Embryonic facial prominence (tissue), 1 donor: ENCODE measurements at regions not wholly inside any gene's neighbourhood (a gene's known extent, or its start where the extent isn't known, plus 50 kb on each side); places are given as distances from the start of the nearest gene placed in this dataset.
"Not testable (repeated sequence)": the region's sequence is repeated elsewhere in the genome, so short reads cannot be mapped to it uniquely, and the experiment has no call there.

Experiments used
- DNase-seq: peaks from one replicate; pipeline ENCODE4 v3.0.0-alpha.2; 2016; ENCODE audit errors: extremely low spot score

DNA sequence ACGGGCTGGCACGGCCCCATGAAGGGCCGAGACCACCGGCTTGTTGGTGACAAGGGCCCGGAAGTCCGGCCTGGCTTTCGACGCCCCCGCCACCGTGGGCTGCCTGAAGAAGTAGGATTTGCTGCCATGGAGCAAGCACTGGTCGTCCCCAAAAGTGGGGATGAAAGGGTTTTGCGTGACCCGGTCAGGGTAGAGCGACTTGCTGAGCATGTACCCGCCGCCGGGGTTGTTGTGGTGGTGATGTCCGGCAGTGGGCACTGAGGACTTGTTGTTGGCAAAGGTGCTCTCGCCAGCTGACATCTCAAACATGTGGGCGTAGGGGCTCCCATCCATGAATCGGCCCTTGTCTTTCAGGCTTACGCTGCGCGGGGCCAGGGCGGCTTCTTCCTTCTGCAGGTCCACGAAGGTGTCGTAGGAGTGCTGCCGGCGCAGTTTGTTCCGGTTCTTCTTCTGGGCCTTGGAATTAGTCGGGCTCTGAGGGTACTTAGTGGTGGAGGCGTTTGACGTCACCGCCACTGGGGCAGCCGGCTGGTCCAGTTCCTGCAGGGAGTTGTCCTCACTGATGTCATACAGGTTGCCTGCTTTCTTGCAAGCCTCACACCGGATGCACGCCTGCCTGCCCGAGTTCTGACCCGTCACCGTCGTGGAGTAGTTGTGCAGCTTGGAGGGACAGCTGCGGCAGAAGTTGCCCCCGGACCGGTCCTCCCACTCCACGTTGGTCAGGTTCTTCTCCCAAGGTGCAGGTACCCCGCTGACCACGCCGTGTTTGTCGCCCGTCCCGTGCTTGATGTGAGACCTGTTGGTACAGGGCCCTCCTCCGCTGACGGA, 366.6 kb downstream of the EMP1 start:
- no peak for DNase-seq

DNA sequence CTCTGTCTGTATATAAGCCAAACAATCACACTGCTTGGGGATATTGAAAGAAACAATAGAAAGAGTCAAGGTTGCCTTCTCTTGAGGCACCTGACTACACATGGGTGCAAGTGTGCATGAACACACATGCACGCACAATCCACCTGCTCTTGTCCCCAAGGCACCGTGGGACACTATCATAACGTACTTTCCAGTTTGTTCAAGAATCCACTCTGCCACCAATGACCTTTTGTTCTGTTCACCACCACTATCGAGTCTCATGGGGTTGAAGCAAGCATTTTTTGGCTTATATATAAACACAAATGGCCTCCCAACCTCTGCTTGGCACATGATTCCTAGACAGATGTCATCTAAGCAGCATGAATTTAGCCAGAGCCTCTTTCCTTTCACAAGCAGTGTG, 365.4 kb downstream of the EMP1 start:
- DNase-seq = no peak

DNA sequence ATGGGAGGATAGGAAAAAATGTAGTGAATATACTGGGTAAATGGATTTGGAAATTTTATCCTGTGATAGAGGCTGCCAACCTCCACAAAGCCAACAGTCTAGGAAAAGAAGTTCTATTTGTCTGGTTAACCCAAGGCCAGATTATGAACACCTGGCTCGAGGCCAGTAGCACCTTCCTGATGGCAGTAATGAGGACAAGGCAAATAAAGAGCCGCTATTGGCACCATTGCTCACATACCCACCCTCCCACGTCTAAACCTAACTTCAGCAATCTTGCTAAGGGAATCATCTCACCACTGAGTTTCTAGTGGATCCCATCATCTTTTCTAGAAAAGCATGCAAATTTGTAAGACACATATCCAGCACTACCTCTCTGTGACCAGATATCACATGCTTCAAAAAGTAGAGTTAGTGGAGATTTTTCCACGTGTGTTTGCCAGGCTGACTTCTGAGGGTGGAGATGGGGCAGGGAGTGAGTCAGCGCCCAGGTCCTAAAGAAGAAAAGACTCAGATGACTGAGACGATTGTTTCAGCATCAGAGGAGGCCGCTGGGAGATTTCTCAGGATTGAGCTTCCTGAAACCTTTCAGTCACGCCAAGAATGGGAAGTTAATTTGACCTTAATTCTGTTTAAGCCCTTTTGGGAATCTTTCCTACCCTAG, 362.9 kb downstream of the EMP1 start:
- no peak for DNase-seq

DNA sequence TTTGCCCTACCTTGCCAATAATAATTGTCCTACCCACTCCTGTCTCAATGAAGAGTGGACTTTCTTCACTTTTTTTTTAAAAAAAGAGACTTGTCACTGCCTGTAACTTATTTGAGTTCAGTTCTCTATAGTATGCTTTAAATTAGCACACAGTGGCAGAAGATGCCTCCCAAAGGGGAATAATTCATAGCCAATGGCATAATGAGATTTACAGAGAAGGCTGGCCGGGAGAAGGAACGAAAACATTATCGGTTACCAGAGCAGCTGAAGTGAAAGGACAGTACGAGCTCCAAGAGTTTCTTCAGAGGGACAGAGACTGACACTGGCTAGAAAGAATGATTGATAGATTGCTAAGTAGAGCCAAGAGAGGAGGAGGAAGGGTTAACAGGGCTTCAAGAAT, 356.3 kb downstream of the EMP1 start:
- no peak for DNase-seq

DNA sequence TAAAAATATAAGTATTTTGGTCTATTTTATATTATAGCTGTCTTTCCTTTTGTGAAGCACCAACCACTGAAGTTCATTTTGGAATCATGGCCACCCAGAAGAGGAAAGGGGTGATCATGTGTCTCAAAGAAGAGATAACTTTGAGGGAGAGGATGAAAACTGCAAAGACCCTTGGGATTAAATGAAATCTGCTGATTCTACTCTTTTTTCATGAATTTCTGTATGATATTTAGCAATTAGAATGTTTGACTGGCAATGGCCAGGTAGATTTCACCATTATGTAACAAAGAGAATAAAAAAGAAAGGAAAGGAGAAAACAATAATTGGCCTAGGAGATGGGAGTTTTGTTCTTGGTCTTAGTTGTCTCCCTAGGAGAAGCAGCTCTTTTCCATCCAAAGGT, 350.8 kb downstream of the EMP1 start:
- no peak for DNase-seq

DNA sequence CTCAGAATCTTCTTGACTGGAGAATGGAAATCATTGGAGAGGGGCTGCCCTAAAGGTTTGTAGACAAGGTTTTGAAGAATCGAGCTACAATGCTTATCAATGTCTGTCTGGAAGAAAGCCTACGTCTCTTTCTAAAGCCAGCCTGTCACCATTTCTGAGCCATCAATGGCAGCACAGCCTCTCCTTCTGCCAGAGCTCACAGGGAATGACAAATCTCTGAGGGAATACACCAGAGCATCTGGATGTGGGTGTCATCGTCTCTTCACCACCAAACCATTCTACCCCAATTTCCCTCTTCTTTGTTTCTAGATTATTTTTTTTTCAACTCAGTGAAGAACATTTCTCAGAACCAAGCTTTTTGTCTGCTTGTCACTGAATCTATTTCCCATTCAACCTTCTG, 349.7 kb downstream of the EMP1 start:
- DNase-seq = no peak

DNA sequence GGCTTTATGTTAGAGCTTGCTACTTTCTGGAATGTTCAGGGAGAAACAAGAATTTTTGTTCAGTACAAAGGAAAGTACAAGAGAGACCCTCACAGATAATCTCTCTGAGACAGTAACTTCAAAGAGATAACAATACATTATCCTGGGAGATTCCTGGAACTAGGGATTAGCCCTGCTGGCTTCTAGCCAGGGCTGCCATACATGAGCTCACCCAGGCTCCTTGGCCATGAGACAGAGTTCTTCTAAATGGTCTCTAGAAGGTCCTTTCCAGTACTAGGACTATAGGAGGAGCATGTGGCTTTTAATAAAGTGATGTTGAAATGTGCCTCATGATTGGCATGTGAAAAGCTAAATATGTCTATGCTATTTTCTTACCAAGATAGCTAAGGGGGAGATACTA, 342.5 kb downstream of the EMP1 start:
- no peak for DNase-seq

DNA sequence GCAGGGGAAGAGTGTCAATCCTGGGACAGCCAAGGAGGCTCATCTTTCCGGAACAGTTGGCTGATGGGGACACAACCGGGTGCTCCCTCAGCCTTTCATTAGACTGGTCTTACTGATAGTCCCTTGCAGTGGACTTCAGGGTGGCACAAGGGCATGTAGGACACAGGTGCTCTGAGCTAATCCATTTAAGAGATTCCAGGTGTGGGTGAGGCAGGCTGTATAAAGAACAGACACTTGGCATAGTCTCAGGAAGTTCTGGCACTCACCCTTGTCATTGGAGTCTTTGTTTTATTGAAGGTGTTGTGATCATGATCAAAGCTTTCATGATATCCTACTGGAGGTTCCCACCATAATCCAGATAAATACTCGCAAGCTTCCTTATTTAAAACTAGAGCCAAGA, 341.6 kb downstream of the EMP1 start:
- no peak for DNase-seq

DNA sequence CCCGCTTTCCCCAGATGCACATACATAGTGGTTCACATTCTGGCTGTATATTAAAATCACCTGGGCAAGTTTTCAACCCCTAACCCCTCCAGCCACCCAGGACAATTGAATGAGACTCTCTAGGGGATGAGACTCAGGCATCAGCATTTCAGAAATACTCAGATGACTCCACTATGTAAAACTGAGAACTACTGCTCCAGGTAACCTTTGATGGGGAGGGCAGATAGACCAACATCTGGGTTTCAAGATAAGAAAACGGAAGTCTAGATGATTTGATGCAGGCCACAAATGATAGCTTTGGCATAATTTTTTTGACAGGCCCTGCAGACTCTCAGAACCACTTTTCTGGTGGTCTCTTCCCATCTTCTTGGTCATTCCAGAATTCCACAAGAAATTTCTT, 341.1 kb downstream of the EMP1 start:
- no peak for DNase-seq

DNA sequence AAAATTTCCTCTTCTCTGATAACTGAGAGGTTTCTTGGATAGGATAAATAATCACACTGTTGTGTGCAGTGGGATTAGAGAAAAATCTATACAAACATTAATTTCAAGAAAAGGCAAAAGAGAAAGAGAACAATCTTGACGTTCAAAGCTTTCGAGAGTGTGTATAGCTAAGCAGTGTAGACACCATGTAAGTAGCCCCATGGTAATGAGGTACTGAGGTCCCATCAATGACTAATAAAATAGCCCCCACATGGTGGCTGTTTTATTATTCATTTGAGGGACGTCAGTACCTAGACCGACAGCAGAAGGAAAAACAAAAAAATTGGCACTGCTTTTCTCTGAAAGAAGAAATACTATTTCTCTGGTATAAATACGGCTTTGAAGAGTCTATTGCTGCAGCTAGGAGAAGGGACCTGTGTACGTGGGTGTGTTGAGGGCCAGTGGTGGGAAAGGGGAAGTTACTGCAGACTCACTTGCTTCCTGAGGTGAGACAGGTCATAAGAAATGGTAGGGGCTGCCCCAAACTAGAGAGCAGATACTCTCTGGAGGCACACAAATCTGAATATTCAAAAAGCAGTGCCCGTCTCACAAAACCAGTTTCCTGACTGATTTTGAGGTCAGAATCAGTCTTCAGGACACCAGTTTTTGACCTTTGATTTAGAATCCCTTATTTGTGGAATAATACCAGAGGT, 339.8 kb downstream of the EMP1 start:
- DNase-seq = no peak

DNA sequence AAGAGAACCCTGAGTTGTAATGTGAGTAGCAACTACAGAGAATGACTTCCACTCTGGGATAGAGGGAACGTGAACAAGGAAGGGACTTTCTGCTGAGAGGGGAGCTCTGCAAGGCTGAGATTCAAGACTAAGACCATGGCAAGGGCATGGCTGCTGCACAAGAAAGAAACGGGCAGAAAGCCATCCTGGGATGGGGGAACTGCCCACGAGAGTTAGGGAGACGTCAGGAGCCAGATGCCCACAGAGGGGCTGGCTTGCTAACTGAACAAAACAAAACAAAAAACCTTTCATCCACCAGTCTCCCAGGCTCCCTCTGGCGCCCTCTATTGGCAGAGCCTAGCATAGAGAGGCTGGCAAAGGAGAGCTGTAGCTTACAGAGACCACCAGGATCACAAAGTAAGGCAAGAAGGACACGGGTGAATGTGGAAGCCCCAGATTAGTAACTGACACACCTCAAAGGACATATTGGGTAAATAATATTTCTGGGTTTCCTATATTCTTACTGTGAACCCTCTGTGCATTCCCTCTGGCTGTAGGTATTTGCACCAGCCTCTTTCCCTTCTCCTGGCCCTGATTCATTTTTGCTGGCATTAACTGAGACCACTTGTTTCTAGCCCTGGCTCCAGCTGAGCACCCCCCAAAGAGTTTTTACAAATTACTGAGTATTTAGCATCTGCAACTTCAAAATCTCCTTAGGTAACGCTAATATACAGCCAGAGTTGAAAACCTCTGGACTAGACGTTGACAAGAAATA, 338.3 kb downstream of the EMP1 start:
- DNase-seq = no peak

DNA sequence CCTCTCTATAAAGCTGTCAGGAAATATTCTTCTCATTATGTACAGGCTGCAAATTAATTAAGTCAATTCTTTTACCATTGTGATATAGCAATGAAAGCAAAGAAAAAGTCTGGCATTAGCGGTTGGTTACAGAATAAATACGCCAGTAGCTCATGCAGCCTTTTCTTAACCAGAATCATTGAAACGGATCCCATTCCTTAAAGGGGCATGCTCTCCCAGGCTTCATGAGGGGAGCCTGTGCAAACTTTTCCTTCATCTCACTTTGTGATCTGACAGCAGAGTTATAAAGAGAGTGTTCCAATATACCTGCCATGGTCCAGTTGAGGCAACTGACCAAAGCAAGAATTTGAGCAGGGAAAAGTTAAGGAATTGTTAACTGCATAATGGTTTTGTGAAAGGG, 337.7 kb downstream of the EMP1 start:
- DNase-seq = no peak

DNA sequence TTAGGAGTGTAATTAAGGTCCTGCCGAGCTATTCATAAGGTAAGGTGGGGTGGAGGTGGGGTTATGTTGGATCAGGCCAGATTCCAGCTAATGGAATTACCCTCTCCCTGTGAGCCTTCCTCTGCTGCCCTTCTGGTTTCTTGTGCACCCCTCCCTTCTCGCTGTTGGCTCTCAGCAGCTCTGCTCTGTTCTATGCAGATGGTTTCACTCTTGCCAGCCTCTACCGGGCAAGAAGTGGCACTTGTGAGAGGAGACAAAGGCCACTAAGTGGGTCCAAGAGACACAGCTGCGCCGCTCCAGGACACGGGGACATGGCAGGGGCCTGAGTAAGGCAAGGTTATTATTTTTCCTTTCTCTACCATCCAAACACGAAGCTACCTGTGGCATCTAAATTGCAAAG, 334.4 kb downstream of the EMP1 start:
- no peak for DNase-seq

DNA sequence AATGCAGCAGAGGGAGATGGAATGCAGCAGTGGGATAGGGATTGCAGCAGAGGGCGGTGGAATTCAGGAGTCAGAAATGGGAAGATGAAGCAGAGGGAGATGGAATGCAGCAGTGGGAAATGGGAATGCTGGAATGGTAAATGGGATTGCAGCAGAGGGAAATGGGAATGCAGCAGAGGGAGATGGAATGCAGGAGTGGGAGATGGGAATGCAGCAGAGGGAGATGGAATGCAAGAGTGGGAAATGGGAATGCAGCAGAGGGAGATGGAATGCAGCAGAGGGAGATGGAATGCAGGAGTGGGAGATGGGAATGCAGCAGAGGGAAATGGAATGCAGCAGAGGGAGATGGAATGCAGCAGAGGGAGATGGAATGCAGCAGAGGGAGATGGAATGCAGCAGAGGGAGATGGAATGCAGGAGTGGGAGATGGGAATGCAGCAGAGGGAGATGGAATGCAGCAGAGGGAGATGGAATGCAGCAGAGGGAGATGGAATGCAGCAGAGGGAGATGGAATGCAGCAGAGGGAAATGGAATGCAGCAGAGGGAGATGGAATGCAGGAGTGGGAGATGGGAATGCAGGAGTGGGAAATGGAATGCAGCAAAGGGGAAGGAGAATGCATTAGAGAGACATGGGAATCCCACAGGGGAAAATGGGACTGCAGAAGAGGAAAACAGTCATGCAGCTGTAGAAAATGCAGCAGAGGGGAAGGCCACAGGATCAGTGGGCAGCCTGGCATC, 329.8 kb downstream of the EMP1 start:
- DNase-seq = not testable (repeated sequence)

DNA sequence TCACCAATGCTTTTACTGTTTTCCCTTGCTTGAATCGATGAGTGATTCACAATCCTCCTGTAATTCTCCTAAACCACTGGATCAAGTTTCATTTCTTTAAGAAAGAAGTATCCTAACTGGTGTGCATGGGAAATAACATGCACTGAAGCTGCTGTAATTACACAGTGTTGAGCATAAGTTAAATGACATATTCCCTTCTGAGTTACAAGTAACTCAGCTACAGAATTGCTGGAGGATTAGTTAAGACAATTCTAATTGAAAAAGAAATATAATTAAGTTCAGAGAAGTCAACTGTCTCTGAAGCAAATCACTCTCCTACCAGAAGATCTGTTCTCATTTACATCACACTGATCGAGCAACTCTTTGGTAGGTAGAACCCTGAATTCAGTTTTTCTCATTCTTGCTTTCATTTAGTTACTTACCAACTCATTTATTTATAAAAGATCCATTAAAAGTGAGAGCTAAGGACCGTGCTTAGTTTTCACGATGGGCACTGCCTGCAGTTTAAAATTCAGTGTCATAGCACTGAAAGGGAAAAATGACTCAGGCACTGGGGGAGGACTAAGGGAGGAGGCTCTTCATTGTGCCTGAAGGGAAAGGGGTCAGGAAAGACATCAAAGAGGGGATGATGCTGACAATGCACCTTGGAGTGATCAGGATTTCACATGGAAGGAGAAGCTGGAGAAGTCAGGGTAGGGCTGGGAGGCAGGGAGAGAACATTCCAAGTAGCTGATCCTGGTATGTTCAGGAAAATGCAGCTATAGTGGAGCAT, 327.2 kb downstream of the EMP1 start:
- DNase-seq = no peak

DNA sequence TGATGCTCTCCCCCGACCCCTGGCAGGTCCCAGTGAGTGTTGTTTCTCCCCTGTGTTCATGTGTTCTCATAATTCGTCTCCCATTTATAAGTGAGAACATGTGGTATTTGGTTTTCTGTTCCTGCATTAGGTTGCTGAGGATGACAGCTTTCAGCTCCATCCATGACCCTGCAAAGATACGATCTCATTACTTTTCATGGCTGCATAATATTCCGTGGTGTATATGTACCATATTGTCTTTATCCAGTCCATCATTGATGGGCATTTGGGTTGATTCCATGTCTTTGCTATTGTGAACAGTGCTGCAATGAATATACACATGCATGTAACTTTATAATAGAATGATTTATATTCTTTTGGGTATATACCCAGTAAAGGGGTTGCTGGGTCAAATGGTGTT, 321.5 kb downstream of the EMP1 start:
- not testable (repeated sequence) for DNase-seq

DNA sequence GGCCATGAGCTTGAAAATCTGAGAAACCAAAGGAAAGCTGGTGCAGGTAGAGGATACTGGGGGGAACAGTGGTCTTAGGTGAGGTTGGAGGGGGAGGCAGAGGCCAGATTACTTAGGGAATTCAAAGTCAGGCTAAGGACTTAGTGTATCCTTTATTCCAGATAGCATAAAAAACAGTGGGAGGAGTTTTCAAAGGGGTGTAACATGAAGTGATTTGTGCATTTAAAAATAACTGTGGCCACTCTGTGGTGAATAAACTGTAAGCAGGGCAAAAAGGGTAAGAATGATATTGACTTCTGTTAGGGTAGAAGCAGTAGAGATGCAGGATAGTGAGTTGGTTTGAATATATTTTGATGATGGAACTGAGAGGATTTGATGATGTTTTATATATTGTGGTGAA, 313.2 kb downstream of the EMP1 start:
- no peak for DNase-seq

DNA sequence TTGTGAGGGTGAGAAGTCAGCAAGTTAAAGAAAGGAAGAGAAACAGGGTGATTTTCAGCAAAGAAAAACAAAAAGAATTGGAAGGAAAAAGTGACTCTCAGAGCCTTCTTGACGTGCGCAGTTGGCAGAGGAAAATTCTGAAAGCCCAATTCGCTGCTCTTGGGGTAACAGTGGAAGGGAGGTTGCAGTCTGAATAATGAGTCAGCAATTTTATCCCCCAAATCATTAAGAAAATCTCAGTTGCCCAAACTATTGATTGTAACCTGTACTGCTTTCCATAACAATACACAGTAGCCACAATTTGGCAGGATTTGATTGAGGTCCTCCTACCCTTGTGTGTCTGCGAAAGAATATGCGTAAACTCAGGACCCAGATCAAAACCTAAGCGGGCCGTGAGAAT, 309.1 kb downstream of the EMP1 start:
- DNase-seq = no peak

DNA sequence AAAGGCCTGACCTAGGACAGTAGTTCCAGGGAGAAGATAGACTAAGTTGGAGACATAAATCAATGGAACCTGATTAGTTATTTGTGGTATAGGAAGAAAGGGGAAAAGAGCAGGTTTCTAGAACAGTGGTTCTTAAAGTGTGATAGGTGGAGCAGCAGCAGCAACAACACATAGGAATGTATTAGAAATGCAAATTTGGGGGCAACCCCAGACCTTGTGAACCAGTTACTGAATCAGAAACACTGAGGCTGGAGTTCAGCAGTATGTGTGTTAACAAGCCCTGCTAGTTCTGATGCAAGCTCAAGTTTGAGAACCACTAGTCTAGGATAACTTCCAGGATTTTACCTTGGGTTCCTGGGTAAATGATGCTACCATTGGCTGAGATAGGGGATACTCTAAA, 308.7 kb downstream of the EMP1 start:
- no peak for DNase-seq

DNA sequence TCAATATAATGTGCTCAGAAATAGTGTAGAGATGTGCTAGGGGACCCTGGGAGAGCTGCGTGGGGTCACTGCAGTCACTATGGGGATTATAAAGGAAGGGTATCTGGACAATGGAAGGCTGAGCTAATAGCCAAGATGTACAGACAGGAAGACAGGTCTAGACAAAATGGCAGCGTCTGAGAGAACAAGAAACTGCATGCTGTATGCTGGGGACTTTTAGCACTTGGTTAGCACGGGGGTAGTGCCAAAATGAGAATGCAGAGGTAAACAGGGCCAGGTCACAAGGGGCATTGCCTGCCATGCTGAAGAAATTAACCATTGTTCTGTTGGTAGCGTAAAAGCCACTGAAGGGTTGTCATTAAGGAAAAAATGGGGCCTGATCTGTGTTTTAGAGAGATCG, 308.2 kb downstream of the EMP1 start:
- DNase-seq = no peak

DNA sequence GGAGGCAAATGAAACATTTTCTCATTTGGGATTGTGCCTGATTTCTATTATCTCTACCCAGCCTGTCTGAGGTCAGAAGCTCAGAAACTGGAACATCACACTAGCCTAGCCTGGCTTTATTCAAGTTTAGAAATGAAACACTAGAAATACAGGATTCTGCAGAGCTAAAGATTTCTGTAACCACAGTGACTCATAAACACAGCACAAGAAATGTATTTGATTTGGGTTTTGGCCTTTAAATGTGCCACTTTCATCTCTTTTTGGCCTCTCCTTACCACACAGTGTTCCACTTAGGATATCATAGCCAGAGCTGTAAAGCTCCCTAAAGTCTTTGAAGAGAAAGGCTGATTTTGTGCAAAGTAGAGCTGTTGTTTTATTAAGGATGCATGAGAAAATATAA, 307.5 kb downstream of the EMP1 start:
- DNase-seq = no peak
